ENCODE measurements at regions not wholly inside any gene's neighbourhood (a gene's known extent, or its start where the extent isn't known, plus 50 kb on each side); places are given as distances from the start of the nearest gene placed in this dataset.

- no peak for DNase-seq (ENCODE audit: low read depth)
These were observed 60.6 kb upstream of the CD34 start for GRCh38 chr1:207971331-207972219.

GRCh38 chr1:207970329-207971233 lies 59.7 kb upstream of the CD34 start:
- DNase-seq (ENCODE audit: low read depth), result no peak

- DNase-seq (ENCODE audit: low read depth), result no peak
These were observed 58.6 kb upstream of the CD34 start for GRCh38 chr1:207969528-207969927.

- DNase-seq (ENCODE audit: low read depth), result no peak
These were observed 57.6 kb upstream of the CD34 start for GRCh38 chr1:207968521-207969009.

- no peak for DNase-seq (ENCODE audit: low read depth)
These were observed 56.8 kb upstream of the CD34 start for GRCh38 chr1:207967703-207968102.

- no peak for DNase-seq (ENCODE audit: low read depth)
These were observed 55.6 kb upstream of the CD34 start for GRCh38 chr1:207966521-207966920.

- no peak for DNase-seq (ENCODE audit: low read depth)
These were observed 54.8 kb upstream of the CD34 start for GRCh38 chr1:207965392-207966387.

GRCh38 chr1:207964195-207964966 lies 53.5 kb upstream of the CD34 start:
- DNase-seq (ENCODE audit: low read depth), result no peak

GRCh38 chr1:207963427-207964194 lies 52.7 kb upstream of the CD34 start:
- DNase-seq (ENCODE audit: low read depth), result peak; percentile 59

GRCh38 chr1:207962716-207963426 lies 51.9 kb upstream of the CD34 start:
- no peak for DNase-seq (ENCODE audit: low read depth)
